NB4 (cell line): ENCODE measurements at regions not wholly inside any gene's neighbourhood (a gene's known extent, or its start where the extent isn't known, plus 50 kb on each side); places are given as distances from the start of the nearest gene placed in this dataset.

ENCODE experiments used
- TF ChIP-seq, protein P1 (sequence below): IDR thresholded peaks from one replicate; pipeline ENCODE4 v1.5.1; 2012; ENCODE audit warnings: low read depth, low read length
- TF ChIP-seq, protein P2 (sequence below): IDR thresholded peaks from 2 replicates; pipeline ENCODE4 v1.6.1; 2011; ENCODE audit warnings: low read depth, low read length

DNA sequence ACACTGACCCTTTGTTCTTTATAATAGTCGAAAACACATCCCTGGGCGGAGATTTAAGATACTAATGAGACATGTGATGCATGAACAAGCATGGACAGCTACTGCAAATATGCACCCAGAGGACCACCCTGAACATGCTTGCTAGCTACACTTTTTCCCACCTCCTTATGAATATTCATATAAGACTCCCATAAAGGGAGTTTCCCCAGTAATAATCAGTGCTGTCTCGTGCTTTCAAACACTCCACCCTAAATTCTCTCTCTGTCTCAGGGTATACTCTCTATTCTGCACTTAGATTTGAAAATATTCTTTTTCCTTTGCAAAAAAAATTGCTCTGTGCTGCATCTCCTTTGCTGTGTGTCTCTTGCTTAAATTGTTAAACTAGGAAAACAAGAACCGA is 64.4 kb upstream of the CT45A1 start:
- TF ChIP-seq, protein P1, sequence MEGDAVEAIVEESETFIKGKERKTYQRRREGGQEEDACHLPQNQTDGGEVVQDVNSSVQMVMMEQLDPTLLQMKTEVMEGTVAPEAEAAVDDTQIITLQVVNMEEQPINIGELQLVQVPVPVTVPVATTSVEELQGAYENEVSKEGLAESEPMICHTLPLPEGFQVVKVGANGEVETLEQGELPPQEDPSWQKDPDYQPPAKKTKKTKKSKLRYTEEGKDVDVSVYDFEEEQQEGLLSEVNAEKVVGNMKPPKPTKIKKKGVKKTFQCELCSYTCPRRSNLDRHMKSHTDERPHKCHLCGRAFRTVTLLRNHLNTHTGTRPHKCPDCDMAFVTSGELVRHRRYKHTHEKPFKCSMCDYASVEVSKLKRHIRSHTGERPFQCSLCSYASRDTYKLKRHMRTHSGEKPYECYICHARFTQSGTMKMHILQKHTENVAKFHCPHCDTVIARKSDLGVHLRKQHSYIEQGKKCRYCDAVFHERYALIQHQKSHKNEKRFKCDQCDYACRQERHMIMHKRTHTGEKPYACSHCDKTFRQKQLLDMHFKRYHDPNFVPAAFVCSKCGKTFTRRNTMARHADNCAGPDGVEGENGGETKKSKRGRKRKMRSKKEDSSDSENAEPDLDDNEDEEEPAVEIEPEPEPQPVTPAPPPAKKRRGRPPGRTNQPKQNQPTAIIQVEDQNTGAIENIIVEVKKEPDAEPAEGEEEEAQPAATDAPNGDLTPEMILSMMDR: no peak
- TF ChIP-seq, protein P2, sequence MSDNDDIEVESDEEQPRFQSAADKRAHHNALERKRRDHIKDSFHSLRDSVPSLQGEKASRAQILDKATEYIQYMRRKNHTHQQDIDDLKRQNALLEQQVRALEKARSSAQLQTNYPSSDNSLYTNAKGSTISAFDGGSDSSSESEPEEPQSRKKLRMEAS: no peak
